ENCODE measurements at regions not wholly inside any gene's neighbourhood (a gene's known extent, or its start where the extent isn't known, plus 50 kb on each side); places are given as distances from the start of the nearest gene placed in this dataset.

GRCh38 chr21:32185103-32185502 lies 93.7 kb downstream of the MIS18A start:
- no peak for TF ChIP-seq CTCF (IDR thresholded peaks at IDR 0.05; ENCODE audit: low read depth, low read length)
- TF ChIP-seq EZH2phosphoT487 (IDR thresholded peaks at IDR 0.05; ENCODE audit: low read depth): no peak

All from OCI-LY3 (cell line).